HG03045 (cell line): ENCODE measurements at regions not wholly inside any gene's neighbourhood (a gene's known extent, or its start where the extent isn't known, plus 50 kb on each side); places are given as distances from the start of the nearest gene placed in this dataset.
"Not testable (repeated sequence)": the region's sequence is repeated elsewhere in the genome, so short reads cannot be mapped to it uniquely, and the experiment has no call there.

Source experiments
- ATAC-seq: cut with Tn5 transposase; IDR thresholded peaks from one replicate; pipeline ENCODE4 v1.9.1; 2021; ENCODE audit warnings: mild to moderate bottlenecking, moderate library complexity; ENCODE audit not compliant: unreplicated experiment

GRCh38 chr3:145457825-145458552 is 703.0 kb downstream of the PLOD2 start:
- ATAC-seq = no peak

GRCh38 chr3:145459681-145460080 is 701.3 kb downstream of the PLOD2 start:
- ATAC-seq = not testable (repeated sequence)

GRCh38 chr3:145471976-145472375 is 689.0 kb downstream of the PLOD2 start:
- no peak for ATAC-seq

DNA sequence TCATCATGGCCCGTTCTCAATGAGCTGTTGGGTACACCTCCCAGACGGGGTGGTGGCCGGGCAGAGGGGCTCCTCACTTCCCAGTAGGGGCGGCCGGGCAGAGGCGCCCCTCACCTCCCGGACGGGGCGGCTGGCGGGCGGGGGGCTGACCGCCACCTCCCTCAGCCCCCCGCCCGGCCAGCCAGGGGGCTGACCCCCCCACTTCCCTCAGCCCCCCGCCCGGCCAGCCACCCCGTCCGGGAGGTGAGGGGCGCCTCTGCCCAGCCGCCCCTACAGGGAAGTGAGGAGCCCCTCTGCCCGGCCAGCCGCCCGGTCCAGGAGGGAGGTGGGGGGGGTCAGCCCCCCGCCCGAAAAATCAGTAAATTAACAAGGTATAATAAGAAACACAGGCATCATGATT is 678.2 kb downstream of the PLOD2 start:
- ATAC-seq = not testable (repeated sequence)

- no peak for ATAC-seq
Observed at GRCh38 chr3:145483992-145484391, 677.0 kb downstream of the PLOD2 start.

DNA sequence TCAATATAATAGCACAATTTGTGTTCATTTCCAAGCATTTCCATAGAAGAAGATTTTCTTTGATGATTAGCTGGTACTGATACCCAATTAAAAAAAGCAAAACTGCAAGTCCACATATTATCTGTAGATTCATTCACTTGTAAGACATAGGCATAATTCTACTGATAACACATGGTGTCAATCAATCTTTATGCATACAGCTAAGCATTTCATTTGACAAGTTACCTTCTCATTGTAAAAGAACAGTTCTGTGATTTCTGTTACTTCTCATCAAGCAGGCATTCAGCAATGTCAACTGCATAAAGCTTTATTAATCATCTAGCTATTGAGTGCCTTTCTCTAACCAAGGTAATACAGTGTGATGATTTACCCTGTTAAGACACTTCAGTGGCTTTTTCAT is 672.0 kb downstream of the PLOD2 start:
- no peak for ATAC-seq

DNA sequence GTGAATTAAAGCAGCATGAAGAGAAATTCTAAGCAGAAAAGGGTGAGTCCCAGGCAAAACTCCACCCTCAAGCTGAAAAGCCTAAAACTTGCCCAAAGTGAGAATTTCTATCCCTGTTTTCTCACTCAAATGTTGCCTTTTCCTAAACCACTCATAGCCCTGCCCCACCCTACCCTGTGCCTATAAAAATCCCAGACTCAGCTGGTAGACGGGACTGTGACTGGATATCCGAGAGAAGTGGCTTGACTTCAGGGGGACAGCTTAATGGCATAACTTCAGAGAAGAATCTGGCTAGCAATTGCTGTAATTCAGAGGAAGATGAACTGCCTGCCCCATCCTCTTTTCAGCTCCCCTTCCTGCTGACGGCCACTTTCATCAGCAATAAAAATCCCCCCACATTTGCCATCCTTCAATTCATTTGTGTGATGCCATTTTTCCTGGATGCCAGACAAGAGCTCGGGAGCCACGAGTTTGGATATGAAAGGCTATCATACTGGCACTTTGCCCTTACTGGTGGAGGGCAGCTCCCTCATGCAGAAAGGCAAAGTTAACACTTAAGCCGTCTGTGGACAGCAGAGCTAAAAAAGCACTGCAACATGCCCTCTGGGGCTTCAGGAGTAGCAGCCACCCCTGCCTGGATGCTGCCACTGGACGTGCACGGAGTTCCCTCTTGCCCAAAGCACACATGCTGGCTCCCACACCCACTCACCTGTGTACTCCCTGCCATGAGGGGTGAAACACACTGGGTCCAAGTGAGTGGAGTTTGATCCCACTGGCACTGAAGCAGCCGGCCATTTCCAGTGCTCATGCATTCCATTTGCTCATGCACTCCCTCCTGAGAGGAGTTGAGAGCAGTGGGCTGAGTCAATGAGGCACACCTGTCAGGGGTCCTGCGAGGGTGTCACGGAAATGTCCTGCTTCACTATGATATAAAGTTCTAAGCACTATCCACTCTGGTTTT is 670.6 kb downstream of the PLOD2 start:
- ATAC-seq = no peak

GRCh38 chr3:145492456-145492855 is 668.5 kb downstream of the PLOD2 start:
- no peak for ATAC-seq

DNA sequence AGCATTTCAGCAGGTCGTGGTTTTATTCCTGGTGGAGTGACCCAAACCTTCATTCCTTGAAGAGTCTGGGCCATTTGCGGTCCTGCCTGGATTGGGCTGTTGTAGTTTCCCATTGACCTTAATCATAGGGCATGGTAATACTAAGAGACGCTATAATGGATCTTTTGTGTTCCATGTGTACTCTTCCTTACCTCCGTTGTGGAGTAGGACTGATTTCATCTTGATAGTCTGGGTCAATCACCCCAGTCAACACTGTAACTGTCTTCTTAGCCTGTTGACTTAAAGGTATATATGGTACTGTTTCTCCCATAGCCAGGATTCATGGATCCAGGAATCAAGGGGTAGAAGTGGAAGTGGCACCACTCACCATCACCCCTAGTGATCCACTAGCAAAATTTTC is 643.6 kb downstream of the PLOD2 start:
- not testable (repeated sequence) for ATAC-seq

GRCh38 chr3:145518639-145519038 is 642.3 kb downstream of the PLOD2 start:
- ATAC-seq = no peak

DNA sequence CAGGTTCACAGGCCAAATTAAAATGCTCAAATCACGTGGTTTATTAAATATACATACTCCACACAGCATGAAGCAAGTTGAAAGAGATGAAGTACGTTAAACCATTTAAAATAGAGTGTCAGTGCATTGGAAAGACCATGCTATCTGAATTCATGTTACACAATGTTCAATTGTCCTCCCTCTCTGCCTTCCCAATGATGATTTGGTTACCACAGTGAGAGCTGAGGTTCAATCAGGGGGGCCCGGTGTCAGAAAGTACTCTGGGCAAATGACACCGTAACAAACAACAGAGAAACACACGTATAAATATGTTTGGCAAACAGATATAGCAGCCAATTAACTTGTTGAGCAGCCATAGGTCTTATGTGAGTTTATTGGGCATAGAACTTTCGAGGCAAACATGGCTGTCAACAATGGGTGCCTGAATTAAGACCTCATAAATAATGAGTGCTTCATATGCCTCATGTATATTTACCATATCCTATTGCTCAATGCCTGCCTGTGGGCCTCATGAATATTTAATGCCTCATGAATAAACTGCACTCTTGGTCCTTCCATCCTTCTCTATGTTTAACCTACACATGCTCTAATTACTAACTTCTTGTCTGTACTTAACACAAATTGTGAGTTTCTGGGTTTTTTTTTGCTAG is 641.5 kb downstream of the PLOD2 start:
- ATAC-seq = no peak

- ATAC-seq = no peak
Observed at GRCh38 chr3:145522179-145522578, 638.8 kb downstream of the PLOD2 start.

GRCh38 chr3:145522893-145523651 is 637.9 kb downstream of the PLOD2 start:
- no peak for ATAC-seq

- no peak for ATAC-seq
Observed at GRCh38 chr3:145531548-145531947, 629.4 kb downstream of the PLOD2 start.

- ATAC-seq = no peak
Observed at GRCh38 chr3:145533696-145534095, 627.3 kb downstream of the PLOD2 start.

DNA sequence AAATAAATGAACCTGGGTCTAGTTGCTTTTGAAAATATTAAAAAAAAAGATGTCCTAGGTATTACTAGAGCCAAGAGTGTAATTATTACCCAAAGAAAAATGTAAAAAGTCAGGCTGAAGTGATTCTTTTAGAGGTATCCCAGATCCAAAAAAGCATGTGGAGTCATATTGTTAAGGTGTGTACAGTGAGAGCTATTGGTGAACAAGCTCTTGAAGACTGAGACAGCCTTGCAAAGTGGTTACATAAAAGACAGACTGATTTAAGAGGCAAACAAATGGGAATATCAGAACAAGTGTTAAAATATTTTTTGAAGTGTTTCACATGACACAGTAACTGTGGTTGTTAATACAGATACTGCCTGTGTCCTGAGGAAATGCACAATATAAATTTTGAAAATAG is 624.5 kb downstream of the PLOD2 start:
- ATAC-seq = no peak

DNA sequence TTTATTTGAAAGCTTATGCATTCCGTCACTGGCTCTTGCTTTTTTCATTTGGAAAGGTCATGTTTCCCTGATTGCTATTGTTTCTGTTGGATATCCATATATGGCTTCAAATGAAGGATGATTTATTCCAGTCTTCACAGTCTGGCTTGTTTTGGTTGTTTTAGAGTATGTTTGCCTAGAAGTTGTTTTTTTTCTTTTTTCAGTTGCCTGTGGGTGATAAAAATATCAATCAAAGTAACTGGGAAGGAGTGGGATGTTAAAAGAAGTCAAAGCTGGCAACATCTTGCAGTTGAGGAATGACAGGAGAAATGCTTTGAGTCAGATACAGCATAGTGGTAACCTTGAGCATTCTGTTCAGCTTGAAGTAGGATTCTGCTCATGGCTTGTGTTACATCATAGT is 610.5 kb downstream of the PLOD2 start:
- no peak for ATAC-seq

GRCh38 chr3:145557405-145557804 is 603.6 kb downstream of the PLOD2 start:
- ATAC-seq = no peak

DNA sequence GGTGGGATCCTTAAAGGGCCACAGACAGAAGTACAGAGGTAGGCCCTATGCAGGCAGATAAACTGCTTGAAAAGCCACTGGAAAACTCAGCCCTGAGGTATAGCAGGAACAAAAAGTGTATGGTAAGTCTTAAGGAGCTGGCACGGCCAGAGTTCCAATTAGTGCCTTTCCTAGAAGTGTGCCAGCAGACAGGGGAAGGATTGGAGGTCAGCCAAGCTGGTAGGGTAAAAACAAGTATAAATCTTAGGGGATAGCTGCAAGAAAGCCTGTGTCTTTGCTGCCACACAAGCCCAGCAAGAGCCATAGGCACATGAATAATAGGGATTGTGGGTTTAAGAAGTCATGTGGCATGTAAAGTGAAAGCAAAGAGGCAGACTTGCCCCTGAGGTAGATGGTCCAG is 582.5 kb downstream of the PLOD2 start:
- no peak for ATAC-seq

DNA sequence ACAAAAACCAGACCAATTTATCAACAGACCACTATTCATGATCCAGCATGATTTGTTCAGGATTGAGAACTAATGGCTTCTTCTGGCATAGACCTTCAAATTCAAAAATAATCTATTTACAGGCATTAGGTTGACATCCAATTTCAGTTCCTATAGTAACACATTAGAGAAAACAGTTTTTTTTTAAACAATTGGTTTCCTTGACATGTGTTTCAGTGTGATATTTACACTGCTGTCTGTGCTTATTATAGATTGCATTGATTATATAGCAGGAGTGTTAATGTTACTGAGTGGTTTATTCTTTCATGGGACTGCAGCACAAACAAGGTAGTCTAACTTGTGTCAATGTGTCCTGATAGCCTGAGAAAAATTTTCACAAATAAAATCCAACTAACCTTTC is 579.3 kb downstream of the PLOD2 start:
- no peak for ATAC-seq

- ATAC-seq = no peak
Observed at GRCh38 chr3:145604851-145605250, 556.1 kb downstream of the PLOD2 start.
